ENCODE measurements at regions not wholly inside any gene's neighbourhood (a gene's known extent, or its start where the extent isn't known, plus 50 kb on each side); places are given as distances from the start of the nearest gene placed in this dataset.

DNA sequence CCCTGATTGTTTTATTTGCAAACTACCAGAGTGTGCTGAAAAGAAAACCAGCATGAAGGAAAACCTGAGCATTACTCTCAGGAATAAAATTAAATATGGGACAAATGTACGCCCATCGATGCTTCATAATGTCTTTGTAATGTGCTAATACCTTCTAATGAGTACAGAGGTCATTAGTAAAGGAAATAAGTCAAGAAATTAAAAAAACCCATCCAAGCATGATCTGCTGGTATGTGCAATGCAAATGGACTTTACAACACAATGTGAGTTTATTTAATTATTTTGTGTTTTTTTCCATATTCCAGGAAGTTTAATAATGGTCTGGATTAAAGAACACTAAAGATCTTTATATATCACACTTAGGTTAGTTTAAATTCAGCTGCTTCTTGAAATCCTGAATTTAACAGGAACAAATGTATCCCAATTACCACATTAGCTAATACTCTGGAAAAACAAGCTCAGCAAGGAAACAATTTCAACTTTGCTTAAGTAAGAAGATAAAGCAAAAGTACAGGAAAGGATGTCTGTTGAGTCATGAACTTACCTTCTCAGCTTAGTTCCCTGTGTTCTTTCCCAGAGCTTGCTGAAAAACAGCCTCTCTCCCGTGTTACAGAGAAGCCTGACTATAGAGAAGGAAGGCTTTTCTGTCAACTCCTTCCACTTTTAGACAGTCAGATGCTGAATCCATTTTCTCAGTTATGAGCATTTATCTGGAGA lies 179.3 kb upstream of the TMEM260 start:
- Histone ChIP-seq H3K36me3 (ENCODE audit: control insufficient read depth in 2 of 3, insufficient read depth in 3 of 3, low read length in 3 of 3) (no peaks in the 10 kb centered on the region), H3K4me1 (ENCODE audit: control insufficient read depth in 2 of 3, insufficient read depth in 2 of 3, low read depth in 1 of 3, low read length in 3 of 3) (no peaks in the 10 kb centered on the region), H3K27ac (ENCODE audit: low read depth in 2 of 2, low read length in 2 of 2) (no peak overlapping the region), H3K9me3 (ENCODE audit: control insufficient read depth in 2 of 3, insufficient read depth in 1 of 3, low read length in 3 of 3) (no peaks in the 10 kb centered on the region), H3K4me3 (ENCODE audit: low read length in 3 of 3) (no peak overlapping the region), H3K27me3 (ENCODE audit: control insufficient read depth, insufficient read depth, low read length) (no peaks in the 10 kb centered on the region), H3K9ac (ENCODE audit: low read length in 3 of 3) (no peak overlapping the region)
- DNase-seq, result no peak
- FAIRE-seq, result no peak
- TF ChIP-seq, protein P1, sequence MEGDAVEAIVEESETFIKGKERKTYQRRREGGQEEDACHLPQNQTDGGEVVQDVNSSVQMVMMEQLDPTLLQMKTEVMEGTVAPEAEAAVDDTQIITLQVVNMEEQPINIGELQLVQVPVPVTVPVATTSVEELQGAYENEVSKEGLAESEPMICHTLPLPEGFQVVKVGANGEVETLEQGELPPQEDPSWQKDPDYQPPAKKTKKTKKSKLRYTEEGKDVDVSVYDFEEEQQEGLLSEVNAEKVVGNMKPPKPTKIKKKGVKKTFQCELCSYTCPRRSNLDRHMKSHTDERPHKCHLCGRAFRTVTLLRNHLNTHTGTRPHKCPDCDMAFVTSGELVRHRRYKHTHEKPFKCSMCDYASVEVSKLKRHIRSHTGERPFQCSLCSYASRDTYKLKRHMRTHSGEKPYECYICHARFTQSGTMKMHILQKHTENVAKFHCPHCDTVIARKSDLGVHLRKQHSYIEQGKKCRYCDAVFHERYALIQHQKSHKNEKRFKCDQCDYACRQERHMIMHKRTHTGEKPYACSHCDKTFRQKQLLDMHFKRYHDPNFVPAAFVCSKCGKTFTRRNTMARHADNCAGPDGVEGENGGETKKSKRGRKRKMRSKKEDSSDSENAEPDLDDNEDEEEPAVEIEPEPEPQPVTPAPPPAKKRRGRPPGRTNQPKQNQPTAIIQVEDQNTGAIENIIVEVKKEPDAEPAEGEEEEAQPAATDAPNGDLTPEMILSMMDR (IDR thresholded peaks at IDR 0.05; ENCODE audit: borderline replicate concordance, extremely low read depth, insufficient read depth), result no peak
- intact Hi-C loops (cut with DNase I), result no loop called here

- intact Hi-C loops (cut with DNase I), result no loop called here
- no peak for FAIRE-seq
- Histone ChIP-seq H3K9me3 (ENCODE audit: control insufficient read depth in 2 of 3, insufficient read depth in 1 of 3, low read length in 3 of 3) (no peaks in the 10 kb centered on the region), H3K36me3 (ENCODE audit: control insufficient read depth in 2 of 3, insufficient read depth in 3 of 3, low read length in 3 of 3) (no peaks in the 10 kb centered on the region), H3K27ac (ENCODE audit: low read depth in 2 of 2, low read length in 2 of 2) (no peak overlapping the region), H3K9ac (ENCODE audit: low read length in 3 of 3) (no peak overlapping the region), H3K4me3 (ENCODE audit: low read length in 3 of 3) (no peak overlapping the region), H3K4me1 (ENCODE audit: control insufficient read depth in 2 of 3, insufficient read depth in 2 of 3, low read depth in 1 of 3, low read length in 3 of 3) (no peaks in the 10 kb centered on the region), H3K27me3 (ENCODE audit: control insufficient read depth, insufficient read depth, low read length) (no peaks in the 10 kb centered on the region)
- TF ChIP-seq, protein P1 (IDR thresholded peaks at IDR 0.05; ENCODE audit: borderline replicate concordance, extremely low read depth, insufficient read depth), result no peak
- peak in 1 of 5 donors; percentile 12 for DNase-seq
Observed at GRCh38 chr14:56412468-56413434, 166.8 kb upstream of the TMEM260 start.

- DNase-seq (no peak), FAIRE-seq (no peak)
- no peaks in the 10 kb centered on the region for H3K36me3 ChIP-seq (ENCODE audit: control insufficient read depth in 2 of 3, insufficient read depth in 3 of 3, low read length in 3 of 3)
- intact Hi-C loops (cut with DNase I), result no loop called here
- H3K4me3 ChIP-seq (ENCODE audit: low read length in 3 of 3), result no peak overlapping the region
- H3K9ac ChIP-seq (ENCODE audit: low read length in 3 of 3), result no peak overlapping the region
- no peak overlapping the region for H3K27ac ChIP-seq (ENCODE audit: low read depth in 2 of 2, low read length in 2 of 2)
- TF ChIP-seq, protein P1 (IDR thresholded peaks at IDR 0.05; ENCODE audit: borderline replicate concordance, extremely low read depth, insufficient read depth), result no peak
- no peaks in the 10 kb centered on the region for H3K27me3 ChIP-seq (ENCODE audit: control insufficient read depth, insufficient read depth, low read length)
- H3K9me3 ChIP-seq (ENCODE audit: control insufficient read depth in 2 of 3, insufficient read depth in 1 of 3, low read length in 3 of 3), result no peaks in the 10 kb centered on the region
- no peaks in the 10 kb centered on the region for H3K4me1 ChIP-seq (ENCODE audit: control insufficient read depth in 2 of 3, insufficient read depth in 2 of 3, low read depth in 1 of 3, low read length in 3 of 3)
Observed at GRCh38 chr14:56413721-56414120, 165.9 kb upstream of the TMEM260 start.
